B cell (primary cell): ENCODE measurements at regions not wholly inside any gene's neighbourhood (a gene's known extent, or its start where the extent isn't known, plus 50 kb on each side); places are given as distances from the start of the nearest gene placed in this dataset.

Experiments
- ATAC-seq: fragments of 200-7000 bp; cut with Tn5 transposase; one replicate; pipeline ENCODE4 v1.10.0; 2021; ENCODE audit warnings: low read depth, mild to moderate bottlenecking, moderate number of reproducible peaks, moderate library complexity
- CTCF ChIA-PET: fragments of 350-600 bp; sonication (Branson Sonifier 250); formaldehyde crosslinking; loops from one replicate; lab custom pipeline; 2021; ENCODE audit warnings: antibody characterized with exemption, inconsistent platforms; lab: Charles Lee
- POLR2A ChIA-PET: fragments of 350-600 bp; sonication (Branson Sonifier 250); formaldehyde crosslinking; loops from one replicate; lab custom pipeline; 2021; ENCODE audit warnings: antibody characterized with exemption; lab: Charles Lee
- DNase-seq: peaks from one replicate; pipeline ENCODE4 v3.0.0; 2013
- H2AFZ ChIP-seq: 2 replicates; pipeline ENCODE4 v1.6.1; 2012; ENCODE audit warnings: mild to moderate bottlenecking, low read depth, low read length; ENCODE audit not compliant: insufficient read depth, poor library complexity, severe bottlenecking
- H3K27ac ChIP-seq, 2 donors: 1 replicate in 1 of 2; 2 replicates in 1 of 2; pipeline ENCODE4 v1.5.1; 2012 to 2013; ENCODE audit warnings: low read length in 2 of 2, mild to moderate bottlenecking in 2 of 2, moderate library complexity in 1 of 2
- H3K27me3 ChIP-seq, 4 experiments: fragments of 200-600 bp in 1 of 4; sonication (generic) in 1 of 4; replicated peaks in 1 of 4; 1 replicate in 2 of 4; 2 replicates in 2 of 4; pipeline versions ENCODE4 v1.6.1 to v1.7.0; 2013 to 2016; ENCODE audit warnings: low read length in 3 of 4, mild to moderate bottlenecking in 2 of 4, mixed read lengths in 1 of 4, moderate library complexity in 1 of 4; ENCODE audit not compliant: insufficient read depth in 4 of 4, control insufficient read depth in 3 of 4; ENCODE audit errors: control extremely low read depth in 1 of 4
- H3K36me3 ChIP-seq, 2 experiments: replicated peaks in 1 of 2; 1 replicate in 1 of 2; 2 replicates in 1 of 2; pipeline versions ENCODE4 v1.6.1 to v1.7.1; 2013; ENCODE audit warnings: low read length in 1 of 2; ENCODE audit not compliant: insufficient read depth in 2 of 2, control insufficient read depth in 1 of 2; ENCODE audit errors: control extremely low read depth in 1 of 2, extremely low read depth in 1 of 2
- H3K4me1 ChIP-seq, 2 donors: fragments of 200-600 bp in 1 of 2; sonication (generic) in 1 of 2; 1 replicate in 1 of 2; 2 replicates in 1 of 2; pipeline versions ENCODE4 v1.5.1 to v1.6.1; 2013 to 2017; ENCODE audit warnings: low read length in 2 of 2; ENCODE audit not compliant: control insufficient read depth in 2 of 2, insufficient read depth in 2 of 2
- H3K4me2 ChIP-seq: replicated peaks from 2 replicates; pipeline ENCODE3; 2012; ENCODE audit warnings: mild to moderate bottlenecking, low read depth, low read length; ENCODE audit not compliant: poor library complexity, severe bottlenecking
- H3K4me3 ChIP-seq, 5 experiments: fragments of 200-600 bp in 1 of 5; sonication (generic) in 1 of 5; 1 replicate in 3 of 5; 2 replicates in 2 of 5; pipeline versions ENCODE4 v1.5.1 to v1.7.0; 2011 to 2016; ENCODE audit warnings: low read length in 4 of 5, mild to moderate bottlenecking in 4 of 5, low read depth in 2 of 5, control low read depth in 1 of 5, moderate library complexity in 1 of 5; ENCODE audit not compliant: insufficient read depth in 1 of 5; ENCODE audit errors: control extremely low read depth in 1 of 5, extremely low read depth in 1 of 5
- H3K79me2 ChIP-seq: fragments of 200-600 bp; sonication (generic); one replicate; pipeline ENCODE4 v1.6.0; 2016; ENCODE audit warnings: low read length; ENCODE audit not compliant: control insufficient read depth, insufficient read depth
- H3K9ac ChIP-seq: fragments of 200-600 bp; sonication (generic); 2 replicates; pipeline ENCODE4 v1.6.1; 2017; ENCODE audit warnings: mild to moderate bottlenecking, low read length, moderate library complexity
- H3K9me3 ChIP-seq, 3 donors: one replicate each; pipeline versions ENCODE4 v1.6.1 to v1.7.1; 2013; ENCODE audit warnings: low read length in 2 of 3; ENCODE audit not compliant: control insufficient read depth in 2 of 3, insufficient read depth in 1 of 3; ENCODE audit errors: control extremely low read depth in 1 of 3
- H4K20me1 ChIP-seq: 2 replicates; pipeline ENCODE4 v1.6.0; 2012; ENCODE audit warnings: mild to moderate bottlenecking, low read length; ENCODE audit not compliant: insufficient read depth, control insufficient read depth, poor library complexity, severe bottlenecking
- H3K27ac Mint-ChIP-seq: one replicate; pipeline ENCODE4 v1.8.0; 2021; ENCODE audit warnings: mixed read lengths
- H3K27me3 Mint-ChIP-seq: one replicate; pipeline ENCODE4 v1.8.0; 2021; ENCODE audit warnings: mixed read lengths
- H3K4me1 Mint-ChIP-seq: one replicate; pipeline ENCODE4 v1.8.0; 2021; ENCODE audit warnings: mixed read lengths
- H3K4me3 Mint-ChIP-seq: one replicate; pipeline ENCODE4 v1.8.0; 2021; ENCODE audit warnings: mixed read lengths
- H3K9me3 Mint-ChIP-seq: one replicate; pipeline ENCODE4 v1.8.0; 2022; ENCODE audit warnings: mixed read lengths; ENCODE audit not compliant: insufficient read depth
- EZH2 ChIP-seq: IDR thresholded peaks from 2 replicates; pipeline ENCODE4 v1.6.1; 2012; ENCODE audit warnings: borderline replicate concordance, low read depth, mild to moderate bottlenecking, moderate library complexity, low read length; ENCODE audit not compliant: insufficient read depth, poor library complexity, severe bottlenecking
- WGBS: methylation state at CpG from one replicate; pipeline ENCODE4 v1.1.5; 2013; ENCODE audit warnings: missing lambda C conversion rate; ENCODE audit not compliant: insufficient coverage; 5-methylcytosine and 5-hydroxymethylcytosine counted together
- intact Hi-C: fragments of 100-400 bp; cut with micrococcal nuclease; formaldehyde crosslinking; loops from one replicate; pipeline ENCODE4 v1.10.0; 2022
- TF ChIP-seq, protein P1 (sequence below): fragments of 200-600 bp; IDR thresholded peaks from one replicate; pipeline ENCODE4 v1.8.0; 2022; ENCODE audit warnings: antibody characterized with exemption, mild to moderate bottlenecking

DNA sequence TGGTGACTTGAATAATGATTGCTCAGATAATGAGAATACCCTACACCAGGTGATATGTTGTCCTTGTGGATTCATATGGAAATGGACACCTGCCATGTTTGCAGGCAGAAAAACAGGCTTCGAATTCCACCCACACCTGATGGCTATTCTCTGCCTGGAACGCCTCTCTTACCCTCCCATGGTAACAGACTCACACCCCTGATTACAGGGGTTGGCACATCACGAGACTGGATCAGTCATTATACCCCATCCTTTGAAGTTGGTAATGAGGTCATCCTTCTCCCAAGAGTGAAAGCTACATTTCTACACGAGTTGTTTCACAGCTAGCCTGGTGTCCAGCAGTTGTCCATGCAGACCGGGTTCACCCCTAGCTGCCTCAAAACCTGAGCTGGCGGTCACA is 71.4 kb upstream of the MBOAT2 start:
- Histone ChIP-seq H3K27ac (no peak overlapping the region), H3K36me3 (no peaks in the 10 kb centered on the region), H3K4me1 (no peaks in the 10 kb centered on the region), H3K9me3 (no peaks in the 10 kb centered on the region), H2AFZ (no peak overlapping the region), H3K79me2 (no peaks in the 10 kb centered on the region), H4K20me1 (no peaks in the 10 kb centered on the region), H3K4me2 (no peak overlapping the region), H3K4me3 (no peak overlapping the region), H3K27me3 (no peaks in the 10 kb centered on the region), H3K9ac (no peak overlapping the region)
- no peak for DNase-seq
- intact Hi-C loops, result no loop called here
- CTCF ChIA-PET, result no interaction called here
- ATAC-seq, result no peak
- Mint-ChIP-seq H3K4me1 (no peaks in the 10 kb centered on the region), H3K9me3 (peaks cover 6% of the 10 kb centered on the region), H3K27ac (no peak overlapping the region), H3K4me3 (no peak overlapping the region), H3K27me3 (peaks cover 10% of the 10 kb centered on the region)
- WGBS, result 72% methylated on average over 3 of the region's 6 CpGs
- no peak for TF ChIP-seq EZH2
- TF ChIP-seq, protein P1, sequence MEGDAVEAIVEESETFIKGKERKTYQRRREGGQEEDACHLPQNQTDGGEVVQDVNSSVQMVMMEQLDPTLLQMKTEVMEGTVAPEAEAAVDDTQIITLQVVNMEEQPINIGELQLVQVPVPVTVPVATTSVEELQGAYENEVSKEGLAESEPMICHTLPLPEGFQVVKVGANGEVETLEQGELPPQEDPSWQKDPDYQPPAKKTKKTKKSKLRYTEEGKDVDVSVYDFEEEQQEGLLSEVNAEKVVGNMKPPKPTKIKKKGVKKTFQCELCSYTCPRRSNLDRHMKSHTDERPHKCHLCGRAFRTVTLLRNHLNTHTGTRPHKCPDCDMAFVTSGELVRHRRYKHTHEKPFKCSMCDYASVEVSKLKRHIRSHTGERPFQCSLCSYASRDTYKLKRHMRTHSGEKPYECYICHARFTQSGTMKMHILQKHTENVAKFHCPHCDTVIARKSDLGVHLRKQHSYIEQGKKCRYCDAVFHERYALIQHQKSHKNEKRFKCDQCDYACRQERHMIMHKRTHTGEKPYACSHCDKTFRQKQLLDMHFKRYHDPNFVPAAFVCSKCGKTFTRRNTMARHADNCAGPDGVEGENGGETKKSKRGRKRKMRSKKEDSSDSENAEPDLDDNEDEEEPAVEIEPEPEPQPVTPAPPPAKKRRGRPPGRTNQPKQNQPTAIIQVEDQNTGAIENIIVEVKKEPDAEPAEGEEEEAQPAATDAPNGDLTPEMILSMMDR, result no peak
- POLR2A ChIA-PET, result no interaction called here

- Histone ChIP-seq H3K4me2 (no peak overlapping the region), H3K27me3 (no peaks in the 10 kb centered on the region), H3K4me3 (no peak overlapping the region), H3K4me1 (no peaks in the 10 kb centered on the region), H2AFZ (no peak overlapping the region), H3K9me3 (peaks cover 3 to 9% (median 6%) of the 10 kb centered on the region in 3 donors), H3K27ac (no peak overlapping the region), H3K79me2 (no peaks in the 10 kb centered on the region), H3K36me3 (no peaks in the 10 kb centered on the region), H3K9ac (no peak overlapping the region), H4K20me1 (no peaks in the 10 kb centered on the region)
- Mint-ChIP-seq H3K4me3 (no peak overlapping the region), H3K9me3 (peaks cover 13% of the 10 kb centered on the region), H3K27me3 (peaks cover 22% of the 10 kb centered on the region), H3K4me1 (no peaks in the 10 kb centered on the region), H3K27ac (no peak overlapping the region)
- intact Hi-C loops, result no loop called here
- DNase-seq (no peak), ATAC-seq (no peak)
- 95% methylated on average over 3 of the region's 6 CpGs for WGBS
- POLR2A ChIA-PET, result no interaction called here
- CTCF ChIA-PET, result no interaction called here
- TF ChIP-seq EZH2, result no peak
- TF ChIP-seq, protein P1, result no peak
These were observed 68.2 kb upstream of the MBOAT2 start for GRCh38 chr2:9071584-9072124.
